GM19468 (cell line): ENCODE measurements at regions not wholly inside any gene's neighbourhood (a gene's known extent, or its start where the extent isn't known, plus 50 kb on each side); places are given as distances from the start of the nearest gene placed in this dataset.
"Not testable (repeated sequence)": the region's sequence is repeated elsewhere in the genome, so short reads cannot be mapped to it uniquely, and the experiment has no call there.

Experiments
- ATAC-seq: cut with Tn5 transposase; IDR thresholded peaks from one replicate; pipeline ENCODE4 v1.9.1; 2021; ENCODE audit warnings: mild to moderate bottlenecking, moderate library complexity, moderate number of reproducible peaks; ENCODE audit not compliant: unreplicated experiment; ENCODE audit errors: extremely low read depth

DNA sequence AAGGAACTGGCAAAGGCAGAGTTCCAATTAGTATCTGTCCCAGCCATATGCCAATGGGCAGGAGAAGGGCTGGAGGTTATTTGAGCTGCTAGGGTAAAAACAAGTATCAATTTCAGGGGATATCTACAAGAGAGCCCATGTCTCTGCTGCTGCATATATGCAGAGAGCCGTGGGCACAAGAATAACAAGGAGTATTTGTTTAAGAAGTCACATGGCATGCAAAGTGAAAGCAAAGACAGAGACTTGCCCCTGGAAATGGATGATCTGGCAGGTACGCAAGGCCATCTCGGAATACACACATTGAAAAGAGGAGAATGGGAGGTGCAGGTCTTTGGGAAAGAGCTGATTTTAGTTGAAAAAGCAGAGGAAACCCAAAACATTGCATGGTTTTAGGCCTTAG, 170.6 kb downstream of the EVA1A start:
- ATAC-seq, result no peak

DNA sequence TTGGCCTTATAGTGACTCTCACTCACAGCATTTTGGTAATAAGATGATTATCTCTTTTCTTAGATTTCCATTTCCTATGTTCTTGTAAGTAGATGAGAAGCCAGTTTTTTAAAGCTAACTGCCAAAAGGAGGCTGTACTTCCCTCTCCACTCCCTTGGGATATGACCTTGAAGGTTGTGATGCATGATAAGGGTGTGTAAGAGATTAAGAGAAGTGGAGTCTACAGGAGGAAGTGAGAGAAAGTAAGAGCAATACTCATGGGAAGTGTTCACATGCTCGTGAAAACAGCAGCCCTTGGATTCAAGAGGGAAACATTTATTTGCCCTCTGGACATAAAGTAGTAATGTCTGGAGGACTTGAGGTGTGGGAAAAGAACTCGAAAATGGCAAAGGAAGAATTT, 171.5 kb downstream of the EVA1A start:
- ATAC-seq, result no peak

DNA sequence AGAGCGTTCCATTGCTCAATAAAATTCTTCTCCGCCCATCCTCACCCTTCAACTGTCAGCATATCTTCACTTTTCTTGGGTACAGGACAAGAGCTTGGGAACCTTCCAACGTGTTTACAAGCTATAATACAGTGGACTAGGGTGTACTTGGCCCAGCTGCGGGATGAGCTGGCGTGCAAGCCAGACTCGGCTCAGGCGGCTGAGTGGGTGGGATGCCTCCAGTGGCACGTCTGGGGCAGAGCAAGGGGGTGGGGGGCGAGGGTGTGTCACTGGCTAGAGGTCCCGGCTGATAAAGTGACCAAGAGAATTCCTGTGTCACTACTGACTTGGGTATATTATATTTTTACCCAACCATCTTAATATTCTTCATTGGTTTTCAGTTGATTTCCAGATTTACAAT, 179.7 kb downstream of the EVA1A start:
- ATAC-seq, result no peak

DNA sequence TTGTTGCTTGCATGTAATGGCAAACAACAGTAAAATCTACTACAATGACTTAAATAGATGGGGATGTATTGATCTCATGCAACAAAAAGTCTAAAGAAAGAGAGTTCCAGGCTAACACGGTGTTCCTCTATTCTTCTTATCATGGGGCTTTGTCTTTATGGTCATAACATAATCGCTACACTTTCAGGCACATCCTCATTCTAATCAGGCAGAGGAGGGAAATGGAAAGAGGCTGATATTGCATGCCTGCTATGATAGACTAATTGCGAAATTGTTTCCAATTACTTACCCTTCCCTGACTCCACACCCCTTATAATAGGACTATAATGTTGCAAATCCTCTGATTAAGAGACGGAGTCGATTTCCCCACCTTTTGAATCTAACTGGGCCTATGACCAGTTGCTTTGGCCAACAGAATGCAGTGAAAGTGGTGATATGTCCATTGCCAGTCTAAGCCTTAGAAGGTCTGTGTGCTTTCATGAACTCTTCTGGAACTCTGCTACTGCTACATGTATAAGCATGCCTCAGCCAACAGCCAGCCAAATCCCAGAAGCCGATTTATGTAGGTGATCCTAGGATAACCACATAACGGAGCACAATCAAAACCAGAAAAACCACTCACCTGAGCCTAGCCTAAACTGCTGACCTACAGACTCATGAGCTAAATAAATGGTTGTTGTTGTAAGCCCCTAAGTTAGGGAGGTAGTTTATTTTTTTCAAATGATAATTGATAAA, 180.3 kb upstream of the TACR1 start:
- ATAC-seq, result no peak

DNA sequence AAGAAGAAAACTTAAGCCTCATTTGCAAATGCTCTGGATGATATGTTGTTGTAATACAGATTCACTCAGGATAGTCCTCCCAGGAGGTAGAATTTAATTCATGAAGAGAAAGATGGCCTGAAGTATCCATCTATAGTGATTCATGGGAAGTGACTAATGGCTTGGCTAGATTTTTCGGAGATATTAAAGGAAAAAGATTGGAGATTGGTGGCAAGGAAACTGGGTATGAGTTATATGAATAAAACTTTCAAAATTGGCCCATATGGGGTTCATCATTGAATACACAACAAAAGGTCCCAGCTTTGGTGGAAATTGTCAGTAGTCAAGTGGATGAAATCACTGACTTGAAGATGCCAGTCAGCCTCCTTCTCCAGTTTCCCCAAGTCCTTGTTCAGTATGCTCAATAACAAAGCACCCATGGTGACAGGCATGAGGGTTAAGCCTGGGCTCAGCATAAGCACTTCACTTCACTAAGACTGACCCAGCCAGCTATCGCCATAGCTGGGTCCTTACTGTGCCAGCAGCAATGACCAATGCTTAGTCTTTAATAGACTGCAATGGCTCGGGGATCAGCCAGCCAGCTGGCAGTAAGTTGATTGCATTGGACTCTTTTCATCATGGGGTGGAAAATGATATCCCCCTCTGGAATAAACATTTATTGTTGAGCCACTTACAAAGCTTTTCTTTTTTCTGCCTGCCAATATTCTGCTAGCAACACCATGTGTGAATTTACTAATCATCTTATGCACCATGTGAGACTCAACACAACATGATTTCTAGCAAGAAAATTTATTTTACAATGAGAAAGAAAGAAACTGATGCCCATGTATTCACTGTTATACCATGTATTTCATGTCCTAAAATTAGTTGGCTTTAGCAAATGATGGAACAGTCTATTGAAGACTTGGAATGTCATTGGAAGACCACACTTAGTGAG, 176.6 kb upstream of the TACR1 start:
- no peak for ATAC-seq

DNA sequence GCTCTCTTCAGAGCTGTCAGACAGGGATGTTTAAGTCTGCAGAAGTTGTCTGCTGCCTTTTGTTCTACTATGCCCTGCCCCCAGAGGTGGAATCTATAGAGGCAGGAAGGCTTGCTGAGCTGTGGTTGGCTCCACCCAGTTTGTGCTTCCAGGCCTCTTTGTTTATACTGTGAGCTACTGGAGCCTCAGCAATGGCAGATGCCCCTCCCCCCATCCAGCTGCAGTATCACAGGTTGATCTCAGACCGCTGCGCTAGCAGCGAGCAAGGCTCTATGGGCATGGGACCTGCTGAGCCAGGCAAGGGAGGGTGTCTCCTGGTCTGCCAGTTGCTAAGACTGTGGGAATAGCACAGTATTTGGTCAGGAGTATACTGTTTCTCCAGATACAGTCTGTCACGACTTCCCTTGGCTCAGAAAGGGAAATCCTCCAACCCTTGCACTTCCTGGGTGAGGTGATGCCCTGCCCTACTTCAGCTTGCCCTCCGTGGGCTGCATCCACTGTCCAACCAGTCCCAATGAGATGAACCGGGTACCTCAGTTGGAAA, 175.2 kb upstream of the TACR1 start:
- ATAC-seq, result not testable (repeated sequence)

DNA sequence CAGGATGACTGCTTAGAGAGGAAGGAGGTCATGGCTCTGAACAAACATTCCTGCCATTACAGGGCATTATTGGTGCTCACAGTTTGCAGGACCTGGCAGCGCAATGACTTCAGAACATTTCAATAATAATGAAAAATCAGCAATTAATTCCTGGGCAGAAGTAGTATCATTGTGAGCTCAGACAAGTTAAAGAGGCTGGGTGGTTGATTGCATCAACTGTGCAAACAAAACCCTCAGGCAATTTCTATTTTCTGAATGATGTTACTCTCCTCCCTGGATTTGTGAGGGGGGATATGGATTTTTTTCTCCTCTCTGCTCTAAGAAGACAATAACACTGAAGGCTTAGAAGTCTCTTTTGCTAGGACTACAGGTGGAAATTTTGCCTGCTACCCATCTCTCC, 168.1 kb upstream of the TACR1 start:
- ATAC-seq, result no peak

DNA sequence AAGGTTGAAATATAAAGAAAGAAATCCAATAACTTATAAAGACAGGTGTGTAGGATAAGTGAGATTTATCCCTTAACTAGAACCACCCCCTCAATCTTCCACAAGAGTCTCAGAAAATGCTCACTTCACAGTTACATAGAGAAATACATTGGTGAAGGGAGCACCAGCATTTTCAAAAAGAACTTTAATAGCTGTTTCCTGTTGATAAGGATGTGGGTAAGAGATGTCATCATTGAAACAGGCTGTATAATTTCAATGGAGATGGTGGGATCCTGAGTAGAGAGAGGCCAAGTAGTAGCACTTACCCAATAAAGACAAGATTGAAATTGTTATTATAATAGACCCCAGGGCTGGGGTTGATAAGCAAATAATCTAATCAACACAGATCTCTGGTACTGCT, 162.2 kb upstream of the TACR1 start:
- no peak for ATAC-seq

DNA sequence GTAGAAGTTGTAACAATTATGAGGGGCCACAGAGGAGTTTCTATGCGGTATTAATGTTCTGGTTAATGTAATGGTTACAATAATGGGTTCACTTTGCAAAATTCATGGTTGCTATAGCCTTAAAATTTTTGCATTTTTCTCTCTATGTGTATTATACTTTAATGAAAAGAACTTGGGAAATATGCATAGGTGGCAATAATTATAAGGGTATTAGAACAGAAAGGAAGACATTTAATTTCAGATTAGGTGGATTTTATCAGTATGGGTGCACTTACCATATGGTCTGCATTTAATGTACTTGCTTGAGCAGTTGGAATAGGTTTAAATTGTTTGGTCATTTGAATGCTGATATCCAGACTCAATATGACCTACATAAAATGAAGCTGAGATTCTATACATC, 161.6 kb upstream of the TACR1 start:
- ATAC-seq, result no peak

DNA sequence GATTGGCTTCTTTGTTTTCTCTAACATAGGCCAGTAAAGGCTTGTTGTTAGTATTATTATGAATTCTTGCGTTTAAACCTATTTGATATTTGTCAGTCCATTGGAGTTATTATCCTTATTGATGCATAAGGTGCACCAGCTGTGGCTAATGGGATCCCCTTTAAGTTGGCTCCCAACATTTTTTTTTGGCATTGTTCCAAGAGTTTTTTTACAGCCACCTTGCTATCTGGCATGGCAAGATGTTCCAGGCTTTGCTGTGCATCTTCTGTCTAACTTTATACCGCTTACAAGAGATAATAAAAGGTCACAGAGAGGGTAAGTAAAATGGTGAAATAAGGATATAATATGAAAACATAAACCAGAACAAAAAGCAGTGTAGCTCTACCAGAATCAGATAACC, 157.5 kb upstream of the TACR1 start:
- ATAC-seq, result no peak

DNA sequence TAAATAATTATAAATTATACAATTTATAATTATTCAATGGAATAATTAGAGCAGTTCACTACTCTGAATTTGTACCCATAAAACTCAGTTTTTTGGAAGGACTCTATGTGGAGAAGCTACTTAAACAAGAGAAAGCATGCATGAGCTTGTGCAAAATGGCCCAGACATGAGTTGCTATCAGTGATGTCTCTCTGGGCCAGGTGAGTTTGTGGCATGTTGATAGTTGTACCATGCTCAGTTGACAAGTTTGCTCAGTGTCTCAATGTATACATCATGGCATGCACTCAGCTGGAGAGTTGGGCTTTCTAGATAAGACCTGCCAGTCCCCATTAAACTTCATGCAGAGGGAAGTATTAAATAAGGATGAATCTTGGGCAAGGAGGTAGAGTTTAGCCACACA, 153.8 kb upstream of the TACR1 start:
- no peak for ATAC-seq

DNA sequence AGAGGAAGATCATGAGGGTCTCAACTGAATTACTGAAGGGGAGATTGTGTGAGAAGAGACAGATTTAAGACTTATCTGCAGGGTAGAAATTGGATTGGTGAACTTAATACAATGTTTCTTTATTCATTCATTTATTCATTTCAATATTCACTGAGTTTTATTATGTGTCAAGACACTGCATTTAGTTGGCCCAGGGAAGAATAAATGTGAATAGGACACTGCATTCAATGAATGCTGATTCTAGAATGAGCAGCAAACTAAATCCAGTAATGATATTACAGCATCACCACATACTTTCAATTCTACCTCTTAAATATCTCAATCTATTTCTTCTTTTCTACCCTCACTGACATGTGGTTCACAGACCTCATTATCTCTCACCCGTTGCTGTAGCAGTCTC, 149.0 kb upstream of the TACR1 start:
- no peak for ATAC-seq

DNA sequence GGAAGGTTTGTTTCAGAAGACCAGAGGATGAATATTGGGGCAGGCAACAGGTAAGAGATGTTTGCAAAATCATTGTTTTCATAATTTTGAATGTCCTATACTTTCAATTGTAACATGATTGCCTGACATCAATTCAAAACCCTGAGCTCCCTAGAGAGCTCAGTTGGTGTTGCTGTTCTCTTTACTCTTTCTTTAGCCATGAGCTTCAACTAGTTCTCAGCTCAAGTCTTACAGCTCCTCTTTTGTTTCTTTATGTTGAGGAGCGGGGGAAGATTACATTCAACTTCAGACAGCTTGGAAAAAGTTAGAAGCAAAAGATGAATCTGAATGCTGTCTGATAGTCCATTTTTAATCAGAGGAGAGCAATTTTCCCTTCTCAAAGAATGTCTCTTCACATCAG, 144.8 kb upstream of the TACR1 start:
- no peak for ATAC-seq

DNA sequence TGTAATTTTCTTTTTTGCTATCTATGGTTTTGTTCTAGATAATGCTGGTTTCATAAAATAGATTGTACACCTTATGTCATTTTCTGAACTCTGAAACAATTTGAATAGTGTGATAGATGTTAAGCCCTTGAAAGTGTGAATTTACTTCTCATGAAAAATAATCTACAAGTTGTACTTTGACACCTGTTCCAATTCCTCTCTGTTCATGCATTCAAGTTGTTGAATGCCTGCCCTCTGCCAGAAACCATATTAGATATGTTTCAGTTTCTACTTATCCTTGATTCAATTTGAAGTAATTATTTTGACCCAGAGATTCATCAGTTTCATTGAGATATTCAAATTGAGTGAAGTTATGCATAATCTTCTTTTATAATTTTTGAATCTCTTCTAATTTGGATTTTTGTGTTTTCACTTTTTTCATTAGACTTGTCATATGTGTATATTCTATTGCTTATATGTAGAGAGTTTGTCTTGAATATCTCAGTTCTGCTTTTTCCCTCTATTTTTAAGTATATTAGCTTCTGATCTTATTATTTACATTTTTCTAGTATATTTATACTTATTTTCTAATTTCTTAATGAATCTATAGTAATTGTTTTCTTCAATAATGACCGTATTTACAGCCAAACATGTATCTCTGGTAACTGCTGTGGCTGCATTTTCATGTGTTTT, 143.3 kb upstream of the TACR1 start:
- peak; percentile 22 for ATAC-seq

DNA sequence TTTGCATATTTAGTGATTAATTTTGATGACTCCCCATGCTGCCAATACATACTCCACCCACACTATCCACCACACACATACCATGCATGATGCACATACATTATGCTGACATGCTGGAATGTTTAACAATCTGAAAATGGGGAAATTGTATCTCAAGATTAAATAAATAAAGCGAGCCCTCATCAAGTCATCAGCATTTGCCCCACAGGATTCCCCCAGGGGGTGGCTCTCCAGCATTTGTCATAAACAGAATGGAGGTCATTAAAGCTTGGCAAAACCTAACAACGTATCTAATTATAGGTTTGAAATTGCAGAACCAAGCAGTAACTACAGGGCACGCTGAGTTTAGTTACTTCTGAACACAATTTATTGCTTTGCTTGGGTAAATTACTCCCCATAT, 141.2 kb upstream of the TACR1 start:
- ATAC-seq, result no peak

DNA sequence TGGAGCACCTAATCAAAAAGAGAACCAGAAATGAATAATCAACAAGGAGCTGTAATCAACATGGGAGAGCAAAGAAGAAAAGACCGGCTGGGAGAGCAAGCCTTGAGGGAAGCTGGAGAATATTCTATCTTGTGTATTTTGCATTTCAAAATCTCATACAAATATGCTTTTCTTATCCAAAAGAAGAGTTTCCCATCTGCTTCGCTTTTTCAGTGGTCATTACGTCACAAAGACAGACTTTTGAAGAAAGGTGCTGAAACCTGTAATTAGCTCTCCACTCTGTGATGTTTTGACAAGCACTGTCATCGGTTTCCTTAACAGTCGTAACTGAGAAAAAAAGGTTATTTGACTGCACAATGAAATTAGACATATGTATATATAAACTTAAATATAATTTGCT, 139.1 kb upstream of the TACR1 start:
- no peak for ATAC-seq

DNA sequence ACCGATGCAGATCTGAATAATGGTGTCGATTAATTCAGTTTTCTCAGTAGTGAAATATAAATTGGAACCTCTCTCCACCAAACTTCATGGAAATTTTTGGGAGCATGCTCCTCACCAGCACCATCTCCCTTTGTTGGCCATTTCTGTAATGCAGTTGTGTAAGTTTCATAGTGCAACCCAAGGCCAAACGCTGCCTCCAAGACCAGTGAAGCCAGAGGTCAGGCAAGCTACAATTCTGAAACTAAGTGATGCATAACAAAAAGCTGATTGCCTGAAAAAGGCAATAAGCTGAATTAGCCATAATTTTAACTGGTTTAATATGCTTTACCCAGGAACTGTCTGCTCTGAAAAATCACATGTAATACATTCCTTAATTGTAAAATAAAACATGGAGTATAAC, 138.3 kb upstream of the TACR1 start:
- no peak for ATAC-seq

DNA sequence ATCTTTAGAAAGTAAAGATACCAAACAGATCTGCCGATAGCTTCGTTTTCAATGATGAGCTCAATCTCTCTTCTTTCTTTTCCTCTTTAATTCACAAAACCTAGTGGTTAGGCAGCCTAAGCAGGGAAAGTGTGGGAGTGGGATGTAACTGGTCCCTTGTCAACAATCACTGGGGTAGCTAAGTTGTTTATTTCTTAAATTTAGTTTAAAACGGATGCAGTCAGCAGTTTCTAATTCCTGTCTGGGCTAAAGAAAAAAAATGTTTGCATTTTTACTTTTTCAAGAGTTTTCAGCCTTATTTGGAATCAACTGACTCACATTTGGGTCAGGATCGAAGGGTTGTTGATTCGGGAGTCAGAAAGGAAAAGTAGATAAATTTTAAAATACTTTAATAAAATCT, 137.7 kb upstream of the TACR1 start:
- ATAC-seq, result no peak

DNA sequence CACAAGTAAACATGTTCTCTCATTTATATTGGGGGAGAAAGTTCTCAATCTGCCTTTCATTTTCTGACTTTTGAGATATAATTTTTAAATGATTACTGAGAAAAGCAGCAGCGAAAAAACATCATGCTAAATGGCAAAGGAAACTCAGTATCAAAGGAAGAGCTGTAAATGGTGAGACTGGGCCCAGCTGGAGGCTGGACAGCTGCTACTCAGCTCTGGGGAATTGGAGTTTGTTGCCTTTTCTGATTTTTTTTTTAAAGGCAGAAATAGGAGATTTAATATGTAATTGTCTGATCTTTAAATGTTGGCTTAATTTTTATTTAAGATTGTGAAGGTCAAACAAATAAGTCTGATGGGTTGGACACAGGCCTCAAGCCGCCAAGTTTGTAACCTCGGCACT, 137.1 kb upstream of the TACR1 start:
- no peak for ATAC-seq

DNA sequence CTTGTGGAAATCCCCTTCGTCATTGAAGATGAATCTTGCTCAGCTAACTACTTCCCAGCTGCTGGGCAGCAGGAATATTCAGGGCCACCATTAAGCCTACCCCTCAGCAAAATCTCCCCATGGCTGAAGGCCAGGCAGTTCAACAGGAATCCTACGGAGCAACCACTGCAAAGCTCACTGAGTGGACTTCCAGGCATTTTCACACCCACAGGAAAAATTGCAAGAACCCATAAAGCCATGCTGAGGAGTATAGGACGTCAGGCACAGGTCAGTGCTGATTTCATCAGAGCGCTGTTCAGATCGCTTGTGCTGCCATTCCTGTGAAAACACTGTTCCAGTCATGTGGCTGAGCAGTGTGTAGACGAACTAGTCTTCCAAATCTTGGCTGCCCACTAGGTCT, 134.8 kb upstream of the TACR1 start:
- no peak for ATAC-seq

DNA sequence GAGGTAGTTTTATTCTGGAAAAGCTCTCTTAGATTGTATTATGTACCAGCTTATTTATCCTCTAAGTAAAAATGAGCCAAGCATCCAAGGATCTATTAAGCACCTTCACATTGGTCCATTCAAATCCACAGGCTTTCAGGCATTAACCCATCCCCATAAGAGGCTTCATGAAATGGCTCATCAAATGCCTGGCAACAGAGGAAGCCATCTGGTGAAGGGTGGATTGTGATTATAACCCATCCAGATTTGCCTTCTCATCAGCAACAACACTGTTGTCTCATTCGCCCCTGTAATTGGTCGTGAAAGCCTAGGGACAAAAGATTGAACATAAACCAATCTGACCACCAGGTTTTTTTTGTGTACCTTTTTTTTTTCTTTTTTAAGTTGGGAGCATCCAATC, 134.3 kb upstream of the TACR1 start:
- no peak for ATAC-seq
